T47D (cell line): ENCODE measurements at regions not wholly inside any gene's neighbourhood (a gene's known extent, or its start where the extent isn't known, plus 50 kb on each side); places are given as distances from the start of the nearest gene placed in this dataset.
"Not testable (repeated sequence)": the region's sequence is repeated elsewhere in the genome, so short reads cannot be mapped to it uniquely, and the experiment has no call there.

Source experiments
- DNase-seq, 2 experiments: peaks; one replicate each; pipeline versions ENCODE4 v3.0.0 to v3.0.0-alpha.2; 2011 to 2012; ENCODE audit warnings: low read depth in 1 of 2, low spot score in 1 of 2
- JUND ChIP-seq: IDR thresholded peaks from 2 replicates; pipeline ENCODE4 v1.6.1; 2012; ENCODE audit warnings: low read depth
- in situ Hi-C: cut with HindIII; loops from 2 replicates; pipeline ENCODE4 v1.10.0; 2016; ENCODE audit warnings: low sequenced_read_pairs, low pct_unique_long_range_greater_than_20kb

DNA sequence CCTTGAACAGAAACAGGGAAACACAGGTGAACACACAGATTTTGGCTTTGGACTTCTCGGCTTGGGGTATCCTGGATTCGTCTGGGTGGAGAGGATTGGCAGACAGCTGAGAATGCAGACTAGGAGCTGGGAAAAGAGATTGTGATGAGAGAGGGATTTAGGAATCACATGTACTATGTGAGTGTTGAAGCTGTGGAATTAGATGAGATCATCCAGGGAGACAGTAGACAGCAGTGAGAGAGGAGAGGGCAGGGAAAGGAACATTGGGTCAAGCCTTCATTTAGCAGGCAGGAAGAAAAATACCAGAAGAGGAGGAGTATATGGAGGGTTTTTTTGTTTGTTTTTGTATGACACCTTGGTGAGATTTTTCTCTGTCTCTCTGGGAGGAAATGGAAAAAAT, 262.1 kb upstream of the TBL1XR1 start:
- in situ Hi-C loops, result no loop called here
- TF ChIP-seq JUND, result no peak
- no peak for DNase-seq

DNA sequence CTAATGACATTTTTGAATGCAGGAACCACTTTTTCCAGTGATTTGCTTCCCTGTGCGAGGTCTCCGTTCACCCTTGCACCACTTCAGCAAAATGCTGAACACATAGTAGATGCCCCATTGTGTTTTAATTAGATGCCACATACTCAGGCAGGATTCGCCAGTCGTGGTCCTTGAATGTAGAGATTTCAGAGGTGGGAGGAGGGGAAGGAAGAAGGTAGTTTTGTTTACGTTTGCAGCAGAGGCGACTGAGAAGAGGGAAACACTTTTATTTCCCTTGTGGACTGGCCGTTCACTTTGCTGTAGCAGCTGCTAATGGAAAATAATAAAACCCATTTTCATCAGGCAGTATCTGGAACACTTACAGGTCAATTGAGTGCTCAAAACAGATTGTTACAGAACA, 262.8 kb upstream of the TBL1XR1 start:
- in situ Hi-C loops, result no loop called here
- TF ChIP-seq JUND, result no peak
- DNase-seq, result no peak

DNA sequence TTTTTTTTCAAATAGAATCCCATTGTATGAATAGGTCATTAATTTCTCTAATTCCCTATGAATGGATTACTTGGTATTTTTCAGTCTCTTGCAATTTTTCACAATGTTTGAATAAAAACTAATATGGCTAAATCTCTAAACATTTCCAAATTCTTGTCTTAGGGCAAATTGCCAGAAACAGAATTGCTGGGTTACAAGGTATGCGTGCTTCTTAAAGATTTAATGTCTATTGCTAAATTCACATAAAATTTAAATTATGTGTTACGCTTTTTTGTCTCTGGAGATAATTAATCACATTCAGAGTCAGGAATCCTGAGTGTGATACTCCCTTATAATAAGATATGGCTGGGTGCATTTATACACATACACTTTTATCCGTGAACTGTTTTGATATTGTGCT, 264.5 kb upstream of the TBL1XR1 start:
- no peak for TF ChIP-seq JUND
- no peak for DNase-seq
- in situ Hi-C loops, result no loop called here

DNA sequence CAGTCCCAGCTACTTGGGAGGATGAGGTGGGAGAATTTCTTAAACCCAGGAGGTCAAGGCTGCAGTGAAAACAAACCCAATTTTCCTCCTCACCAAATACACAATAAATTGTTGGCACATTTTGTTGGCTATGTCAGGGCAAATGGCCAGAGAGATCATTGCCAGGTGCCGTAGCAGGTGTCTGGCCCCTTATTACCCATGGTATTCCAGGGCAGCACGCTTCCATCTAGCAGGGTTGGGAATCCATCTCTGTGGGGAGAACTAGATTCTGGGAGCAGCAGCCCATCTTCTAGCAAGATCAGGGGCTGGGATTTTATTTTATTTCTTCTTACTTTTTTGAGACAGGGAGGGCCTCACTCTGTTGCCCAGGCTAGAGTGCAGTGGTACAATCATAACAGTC, 266.1 kb upstream of the TBL1XR1 start:
- in situ Hi-C loops, DNase-seq: not testable (repeated sequence)

DNA sequence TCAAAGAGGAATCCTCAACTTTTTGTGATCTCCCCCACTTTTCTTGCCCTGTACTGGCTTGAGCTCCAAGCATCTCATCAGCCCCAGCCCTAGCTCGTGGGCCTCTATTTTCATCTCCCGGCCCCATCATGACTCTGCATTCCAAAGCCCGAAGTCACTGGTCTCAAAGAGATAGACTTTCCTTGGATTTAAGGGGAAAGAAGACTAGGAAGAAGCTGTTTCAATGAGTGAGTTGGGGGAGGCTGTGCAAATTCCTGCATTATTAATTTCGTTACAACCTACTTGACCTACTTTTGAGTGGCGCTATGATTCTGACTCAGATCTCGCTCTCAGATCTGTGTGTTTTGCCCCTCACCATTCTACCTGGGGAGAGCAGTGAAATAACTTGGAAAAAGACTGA, 266.6 kb upstream of the TBL1XR1 start:
- DNase-seq, result no peak
- in situ Hi-C loops, result no loop called here
- no peak for TF ChIP-seq JUND

DNA sequence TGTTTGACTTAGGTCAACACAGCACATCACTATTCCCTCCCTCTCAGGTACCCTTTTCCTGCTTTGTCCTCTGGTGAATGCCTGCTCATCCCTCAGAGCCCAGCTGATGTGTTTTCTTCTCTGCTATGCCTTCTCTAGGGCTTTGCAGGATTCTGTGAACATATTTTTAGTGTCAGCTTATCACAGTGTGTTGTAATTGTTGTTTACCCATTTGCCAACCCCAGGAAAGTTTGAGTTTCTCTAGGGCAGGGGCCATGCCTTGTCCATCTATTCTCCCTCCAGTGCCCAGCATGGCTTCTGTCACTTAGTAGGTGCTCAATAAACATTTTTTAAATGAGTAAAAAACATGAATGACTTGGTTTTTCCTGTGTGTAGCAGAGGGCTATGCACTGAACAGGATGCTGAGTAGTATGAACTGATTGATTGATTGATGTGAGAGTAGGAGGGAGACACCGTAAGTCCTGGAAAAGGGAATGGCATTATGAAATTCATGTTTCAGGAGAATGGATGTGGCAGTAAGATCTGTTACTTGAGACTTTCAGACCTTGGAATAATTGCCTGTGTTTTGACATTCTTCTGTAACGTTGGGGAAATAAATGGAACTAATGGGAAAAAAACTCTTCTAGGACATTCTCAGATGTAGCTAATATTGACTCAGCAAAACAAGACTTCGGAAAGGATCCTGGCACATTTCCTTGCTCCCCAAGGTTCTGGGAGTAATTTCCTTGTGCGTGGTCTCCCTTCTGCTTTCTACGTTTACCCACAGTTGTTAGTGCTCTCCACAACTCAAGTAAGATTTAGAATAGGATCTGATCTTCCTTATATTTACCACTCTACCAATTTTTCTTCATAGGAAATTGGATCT, 267.3 kb upstream of the TBL1XR1 start:
- no peak for TF ChIP-seq JUND
- no peak for DNase-seq
- in situ Hi-C loops, result no loop called here

DNA sequence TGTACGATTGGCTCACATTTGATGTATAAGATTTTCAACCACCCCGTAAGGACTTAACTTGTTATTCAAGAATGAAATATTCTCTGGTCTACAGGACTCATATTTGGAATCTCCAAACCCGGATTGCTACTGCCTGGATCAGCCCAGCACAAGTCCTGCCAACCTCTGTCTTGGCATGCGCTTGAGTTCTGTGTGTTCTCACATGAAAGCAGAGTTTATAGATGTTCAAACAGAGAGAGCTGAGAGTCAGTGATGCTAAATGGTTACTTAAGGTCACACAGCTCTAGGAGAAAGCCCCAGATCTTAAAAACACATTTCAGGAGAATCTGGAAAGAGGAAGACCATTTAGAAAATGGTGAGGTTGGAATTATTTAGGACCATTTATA, 268.0 kb upstream of the TBL1XR1 start:
- no peak for TF ChIP-seq JUND
- in situ Hi-C loops, result no loop called here
- DNase-seq, result no peak

DNA sequence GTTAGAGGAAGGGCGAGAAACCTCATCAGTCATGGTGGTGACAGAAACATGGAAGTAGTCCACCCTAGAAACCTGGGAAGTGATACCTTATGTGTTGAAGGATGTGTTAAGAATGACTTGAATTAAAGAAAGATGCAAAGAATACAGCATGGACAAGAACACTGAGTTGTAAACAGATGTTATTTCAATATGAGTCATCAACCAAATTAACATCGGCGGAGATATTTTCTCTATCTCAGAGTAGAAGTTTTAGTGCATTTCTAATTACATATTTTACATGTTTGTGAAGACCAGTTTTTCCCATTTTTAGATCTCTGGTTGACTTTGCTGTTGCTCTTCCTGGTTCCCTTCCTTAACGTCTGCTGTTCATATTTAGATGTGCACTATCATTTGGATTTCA, 268.8 kb upstream of the TBL1XR1 start:
- in situ Hi-C loops, result no loop called here
- no peak for DNase-seq

DNA sequence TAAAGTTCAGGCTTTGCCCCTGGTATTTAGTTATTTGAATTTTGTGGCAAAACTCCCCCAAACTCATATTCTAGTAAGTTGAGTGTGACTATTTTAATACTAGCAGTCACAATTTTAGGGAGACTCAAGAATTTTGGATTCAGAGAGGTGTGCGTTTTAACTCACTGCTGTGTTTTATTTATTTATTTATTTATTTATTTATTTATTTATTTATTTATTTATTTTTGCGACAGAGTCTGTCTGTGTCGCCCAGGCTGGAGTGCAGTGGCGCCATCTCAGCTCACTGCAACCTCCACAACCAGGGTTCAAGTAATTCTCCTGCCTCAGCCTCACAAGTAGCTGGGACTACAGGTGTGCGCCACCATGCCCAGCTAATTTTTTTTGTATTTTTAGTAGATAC, 269.3 kb upstream of the TBL1XR1 start:
- DNase-seq, in situ Hi-C loops: not testable (repeated sequence)

More for the DNA sequence above, 268.8 kb upstream of the TBL1XR1 start:
- TF ChIP-seq JUND, result no peak

DNA sequence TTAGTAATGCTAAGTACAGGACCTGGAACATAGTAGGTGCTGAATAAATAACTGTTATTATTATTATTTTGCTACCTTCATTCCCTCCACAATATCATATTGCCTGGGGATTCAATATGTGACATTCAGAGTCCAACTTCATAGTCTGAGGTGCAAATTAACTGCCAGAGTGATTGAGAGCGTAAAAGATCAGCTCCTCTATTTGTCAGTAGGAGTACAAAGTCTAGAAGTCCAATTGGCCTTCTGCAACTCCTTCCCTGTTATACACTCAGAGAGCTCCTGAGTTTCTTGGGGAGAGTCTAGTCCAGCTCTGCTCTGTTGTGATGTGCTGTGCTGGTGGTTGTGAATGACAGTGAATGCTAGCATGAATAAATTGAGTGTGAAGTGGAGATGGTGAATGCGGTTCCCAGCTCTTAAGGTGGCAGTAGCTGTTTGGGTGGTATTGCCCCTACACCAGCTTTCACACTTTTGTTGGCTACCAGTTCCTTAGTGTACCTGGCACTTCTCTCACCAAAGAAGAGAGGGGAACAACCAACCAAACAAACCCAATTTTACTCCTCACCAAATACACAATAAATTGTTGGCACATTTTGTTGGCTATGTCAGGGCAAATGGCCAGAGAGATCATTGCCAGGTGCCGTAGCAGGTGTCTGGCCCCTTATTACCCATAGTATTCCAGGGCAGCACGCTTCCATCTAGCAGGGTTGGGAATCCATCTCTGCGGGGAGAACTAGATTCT, 270.1 kb upstream of the TBL1XR1 start:
- TF ChIP-seq JUND, result no peak
- in situ Hi-C loops, result no loop called here
- no peak for DNase-seq

DNA sequence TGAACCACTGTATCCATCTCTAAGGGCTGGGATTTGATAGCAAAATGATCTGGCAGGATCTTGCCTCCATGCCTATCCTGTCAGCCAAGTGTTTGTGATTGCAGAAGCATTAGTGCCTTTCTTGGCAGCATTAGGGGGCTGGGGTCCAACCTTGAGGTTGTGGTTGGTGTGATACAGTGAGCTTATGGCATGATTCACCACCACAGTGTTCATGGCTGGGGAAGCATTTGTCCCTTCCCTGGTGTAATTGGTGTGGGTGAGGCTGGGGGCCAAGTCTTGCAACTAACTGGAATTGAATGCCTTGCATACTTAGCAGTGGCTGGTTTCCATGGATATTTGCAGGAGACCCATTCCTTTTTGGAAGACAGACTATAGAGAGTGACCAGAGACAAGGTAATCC, 271.0 kb upstream of the TBL1XR1 start:
- no peak for TF ChIP-seq JUND
- in situ Hi-C loops, result no loop called here
- no peak for DNase-seq

DNA sequence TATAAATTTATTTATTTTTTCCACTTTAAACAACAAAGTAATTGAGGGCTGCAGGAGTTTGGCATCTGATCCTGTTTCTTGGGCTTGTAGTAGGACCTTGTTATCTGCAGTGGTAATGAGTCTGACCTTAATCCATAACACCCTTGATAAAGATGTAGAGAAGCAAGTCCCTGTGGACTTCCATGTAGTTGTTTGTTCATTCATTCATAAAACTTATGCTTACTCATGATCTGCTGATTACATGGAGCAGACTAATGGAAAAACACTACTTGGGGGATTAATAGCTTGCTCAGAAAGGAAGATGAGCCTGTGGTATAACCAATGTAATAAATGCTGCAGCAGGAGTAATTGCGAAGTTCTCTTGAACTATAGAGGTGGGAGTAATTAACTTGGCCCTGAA, 271.5 kb upstream of the TBL1XR1 start:
- no peak for TF ChIP-seq JUND
- in situ Hi-C loops, result no loop called here
- no peak for DNase-seq

DNA sequence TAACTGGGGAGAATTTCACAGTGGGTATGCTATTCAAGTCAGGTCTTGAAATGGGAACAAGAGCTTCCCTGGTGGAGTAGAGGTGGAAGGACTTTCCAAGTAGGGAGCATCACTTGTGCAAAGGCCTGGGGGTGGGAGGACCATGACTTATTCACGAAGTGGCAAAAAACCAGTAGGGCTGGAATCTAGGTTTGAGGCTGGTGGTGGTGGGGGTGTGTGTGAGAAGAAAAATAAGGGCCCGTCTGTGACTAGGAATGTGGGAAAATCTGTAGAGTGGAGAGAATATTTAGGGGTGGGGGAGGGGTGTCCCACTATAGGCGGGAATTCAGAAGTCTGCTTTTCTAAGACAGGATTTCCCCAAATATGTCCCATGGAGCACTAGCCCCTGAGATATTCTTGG, 271.9 kb upstream of the TBL1XR1 start:
- TF ChIP-seq JUND, result no peak
- in situ Hi-C loops, result no loop called here
- no peak for DNase-seq
